Aorta (tissue), 5 donors: ENCODE measurements at regions not wholly inside any gene's neighbourhood (a gene's known extent, or its start where the extent isn't known, plus 50 kb on each side); places are given as distances from the start of the nearest gene placed in this dataset.
A peak's percentile ranks its signal among the peaks of the same experiment; 100 is the strongest.

Source experiments
- ATAC-seq: fragments of 200-7000 bp; cut with Tn5 transposase; one replicate; pipeline ENCODE4 v1.9.1; 2022; ENCODE audit warnings: moderate library complexity; ENCODE audit not compliant: low FRiP score
- DNase-seq, 2 donors: peaks; one replicate each; pipeline ENCODE4 v3.0.0-alpha.2; 2020
- H3K27ac ChIP-seq, 2 donors: one replicate each; pipeline ENCODE4 v1.5.1; 2013; ENCODE audit warnings: low read length in 2 of 2, mild to moderate bottlenecking in 2 of 2, moderate library complexity in 2 of 2, control low read depth in 1 of 2, inconsistent platforms in 1 of 2, low read depth in 1 of 2
- H3K27me3 ChIP-seq, 2 donors: one replicate each; pipeline ENCODE4 v1.6.1; 2013; ENCODE audit warnings: control low read depth in 1 of 2, low read length in 1 of 2, mild to moderate bottlenecking in 1 of 2, moderate library complexity in 1 of 2; ENCODE audit not compliant: insufficient read depth in 2 of 2, control insufficient read depth in 1 of 2
- H3K36me3 ChIP-seq, 2 donors: one replicate each; pipeline ENCODE4 v1.6.1; 2013; ENCODE audit warnings: control low read depth in 1 of 2, low read length in 1 of 2, mild to moderate bottlenecking in 1 of 2; ENCODE audit not compliant: insufficient read depth in 2 of 2, control insufficient read depth in 1 of 2
- H3K4me1 ChIP-seq, 2 donors: one replicate each; pipeline ENCODE4 v1.6.1; 2013; ENCODE audit warnings: low read length in 2 of 2, control low read depth in 1 of 2, mild to moderate bottlenecking in 1 of 2, moderate library complexity in 1 of 2; ENCODE audit not compliant: insufficient read depth in 2 of 2, control insufficient read depth in 1 of 2
- H3K4me3 ChIP-seq, 2 donors: one replicate each; pipeline ENCODE4 v1.5.1; 2013; ENCODE audit warnings: low read length in 2 of 2, control low read depth in 1 of 2, mild to moderate bottlenecking in 1 of 2
- H3K9me3 ChIP-seq: one replicate; pipeline ENCODE4 v1.6.1; 2013; ENCODE audit warnings: mild to moderate bottlenecking, low read length; ENCODE audit not compliant: control insufficient read depth
- WGBS, 2 donors: extraction: QIAGEN DNeasy Blood & Tissue Kit; methylation state at CpG; one replicate each; pipeline ENCODE4 v1.1.7; 2013; 5-methylcytosine and 5-hydroxymethylcytosine counted together
- intact Hi-C, 2 donors: fragments of 100-400 bp; cut with DNase I; formaldehyde crosslinking; loops; one replicate each; pipeline versions ENCODE4 v1.14.2 to v1.15.0; 2022
- donor health status: healthy with polysubstance abuse.
- donor health status: Bipolar disorder and iron deficiency.
- donor health status: DM: no; HTN: no; CAD: no.
- donor health status: DM: no; HTN: no; CAD: no.
- donor health status: DM: yes; HTN: yes; CAD: no.

DNA sequence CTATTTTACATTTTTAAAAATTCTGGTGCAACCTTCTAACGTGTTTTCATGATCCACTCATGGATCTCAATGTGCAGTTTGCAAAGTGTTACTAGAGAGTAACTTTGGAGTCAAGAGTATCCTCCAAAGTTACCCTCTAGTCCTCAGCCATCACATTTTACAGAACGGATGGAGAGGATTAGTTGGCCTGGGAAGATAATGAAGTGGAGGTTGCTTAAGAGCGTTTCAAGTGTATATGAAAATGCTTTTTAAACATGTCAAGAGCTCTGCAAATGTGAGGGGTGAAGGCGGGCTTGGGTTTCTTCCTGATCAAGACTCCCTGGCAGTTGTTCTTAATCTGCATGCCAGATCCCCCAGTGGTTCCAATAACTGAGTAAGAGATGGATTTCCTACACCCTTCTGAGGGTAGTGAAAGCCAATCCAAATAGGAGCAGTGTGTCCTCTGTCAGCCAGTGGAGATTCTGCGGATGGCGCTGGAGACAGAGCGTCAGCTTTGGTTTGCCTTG is 299.4 kb upstream of the NPVF start:
- WGBS, 2 donors, result 80 to 84% methylated on average over 7 of the region's 7 CpGs

DNA sequence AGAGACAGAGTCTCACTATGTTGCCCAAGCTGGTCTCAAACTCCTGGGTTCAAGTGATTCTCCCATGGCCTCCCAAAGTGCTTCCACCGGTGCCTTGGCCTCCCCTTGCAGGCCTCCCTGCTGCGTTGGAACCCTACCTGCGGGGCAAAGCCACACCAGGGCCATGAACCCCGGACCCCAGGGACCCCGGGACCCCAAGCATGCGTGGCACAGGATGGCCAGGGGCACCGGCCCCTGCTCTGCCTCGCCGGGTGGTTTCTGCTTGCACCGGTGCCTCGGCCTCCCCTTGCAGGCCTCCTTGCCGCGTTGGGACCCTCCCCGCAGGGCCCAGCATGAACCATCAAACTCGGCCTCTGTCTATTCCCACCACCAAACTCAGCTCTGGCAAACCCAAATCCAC is 301.0 kb upstream of the NPVF start:
- Histone ChIP-seq H3K27me3 (peaks cover 0 to 1% of the 10 kb centered on the region in 2 donors), H3K36me3 (no peaks in the 10 kb centered on the region), H3K4me1 (no peaks in the 10 kb centered on the region), H3K27ac (no peak overlapping the region), H3K4me3 (no peak overlapping the region), H3K9me3 (no peaks in the 10 kb centered on the region)
- intact Hi-C loops, result no loop called here
- no peak for DNase-seq
- ATAC-seq, result no peak
- WGBS, 2 donors, result 93 to 96% methylated on average over 15 of the region's 15 CpGs

More for the DNA sequence above, 299.4 kb upstream of the NPVF start:
- Histone ChIP-seq H3K27me3 (peaks cover 0 to 1% of the 10 kb centered on the region in 2 donors), H3K27ac (no peak overlapping the region), H3K36me3 (no peaks in the 10 kb centered on the region), H3K4me1 (no peaks in the 10 kb centered on the region), H3K4me3 (no peak overlapping the region), H3K9me3 (no peaks in the 10 kb centered on the region)
- intact Hi-C loops, result no loop called here
- ATAC-seq (no peak), DNase-seq (no peak)

DNA sequence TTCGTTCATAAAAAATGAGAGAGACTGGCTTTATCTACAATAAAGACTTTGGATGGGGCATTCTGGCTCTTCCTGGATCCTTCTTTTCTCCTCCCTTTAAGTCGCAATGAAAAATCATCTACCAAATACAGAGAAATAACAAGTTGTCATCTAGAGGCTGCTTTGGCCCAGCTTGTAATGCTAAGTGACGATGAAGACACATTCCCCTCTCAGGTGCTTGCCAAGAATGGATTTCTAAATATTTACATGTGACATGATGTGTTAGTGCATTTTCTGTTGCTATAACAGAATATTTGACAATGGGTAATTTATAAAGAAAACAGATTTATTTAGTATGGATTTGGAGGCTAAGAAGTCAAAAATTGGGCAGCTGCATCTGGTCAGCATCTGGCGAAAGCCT is 308.6 kb upstream of the NPVF start:
- no peak for ATAC-seq

DNA sequence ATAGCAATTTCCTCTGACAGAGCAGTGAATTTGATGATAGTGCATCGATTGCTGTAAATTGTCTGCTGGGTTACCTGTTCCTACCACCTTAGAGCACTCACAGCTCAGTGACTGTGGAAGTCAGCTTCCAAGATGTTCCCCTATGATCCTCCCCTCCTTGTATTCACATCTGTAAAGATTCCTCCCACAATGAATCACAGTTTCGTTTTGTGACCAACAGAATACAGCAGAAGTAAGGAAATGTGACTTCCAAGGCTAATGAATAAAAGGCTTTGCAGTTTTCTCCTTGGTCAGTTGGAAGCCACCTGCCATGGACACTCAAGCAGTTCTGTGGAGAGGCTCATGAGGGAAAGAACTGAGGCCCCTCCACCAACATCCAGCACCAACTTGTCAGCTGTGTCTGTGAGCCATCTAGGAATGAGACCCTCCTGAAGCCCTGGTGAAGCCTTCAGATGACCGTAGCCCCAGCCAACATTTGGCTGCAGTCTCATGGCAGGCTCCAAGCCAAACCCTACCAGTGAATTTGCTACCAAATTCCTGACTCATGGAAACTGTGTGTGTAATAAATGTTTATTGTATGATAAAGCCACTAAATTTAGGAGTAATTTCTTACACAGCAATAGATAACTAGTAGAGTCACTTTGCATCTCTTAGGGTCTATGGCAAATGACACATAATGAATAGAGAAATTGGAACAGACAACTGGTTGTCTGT is 309.5 kb upstream of the NPVF start:
- intact Hi-C loops, result no loop called here
- Histone ChIP-seq H3K4me1 (peaks cover 0 to 4% of the 10 kb centered on the region in 2 donors), H3K4me3 (no peak overlapping the region), H3K27ac (peak overlapping the region in 1 of 2 donors; percentile 13), H3K9me3 (no peaks in the 10 kb centered on the region), H3K27me3 (no peaks in the 10 kb centered on the region), H3K36me3 (no peaks in the 10 kb centered on the region)
- DNase-seq (peak; percentile 70 to 88), ATAC-seq (peak; percentile 47)
- WGBS, 2 donors, result 32 to 36% methylated on average over 3 of the region's 3 CpGs

More for the DNA sequence above, 308.6 kb upstream of the NPVF start:
- intact Hi-C loops, result no loop called here
- H3K36me3 ChIP-seq, result no peaks in the 10 kb centered on the region
- no peak overlapping the region for H3K27ac ChIP-seq
- peaks cover 0 to 4% of the 10 kb centered on the region in 2 donors for H3K4me1 ChIP-seq
- no peaks in the 10 kb centered on the region for H3K27me3 ChIP-seq
- DNase-seq, result no peak
- H3K4me3 ChIP-seq, result no peak overlapping the region
- 82 to 86% methylated on average over 4 of the region's 4 CpGs for WGBS, 2 donors
- H3K9me3 ChIP-seq, result no peaks in the 10 kb centered on the region

DNA sequence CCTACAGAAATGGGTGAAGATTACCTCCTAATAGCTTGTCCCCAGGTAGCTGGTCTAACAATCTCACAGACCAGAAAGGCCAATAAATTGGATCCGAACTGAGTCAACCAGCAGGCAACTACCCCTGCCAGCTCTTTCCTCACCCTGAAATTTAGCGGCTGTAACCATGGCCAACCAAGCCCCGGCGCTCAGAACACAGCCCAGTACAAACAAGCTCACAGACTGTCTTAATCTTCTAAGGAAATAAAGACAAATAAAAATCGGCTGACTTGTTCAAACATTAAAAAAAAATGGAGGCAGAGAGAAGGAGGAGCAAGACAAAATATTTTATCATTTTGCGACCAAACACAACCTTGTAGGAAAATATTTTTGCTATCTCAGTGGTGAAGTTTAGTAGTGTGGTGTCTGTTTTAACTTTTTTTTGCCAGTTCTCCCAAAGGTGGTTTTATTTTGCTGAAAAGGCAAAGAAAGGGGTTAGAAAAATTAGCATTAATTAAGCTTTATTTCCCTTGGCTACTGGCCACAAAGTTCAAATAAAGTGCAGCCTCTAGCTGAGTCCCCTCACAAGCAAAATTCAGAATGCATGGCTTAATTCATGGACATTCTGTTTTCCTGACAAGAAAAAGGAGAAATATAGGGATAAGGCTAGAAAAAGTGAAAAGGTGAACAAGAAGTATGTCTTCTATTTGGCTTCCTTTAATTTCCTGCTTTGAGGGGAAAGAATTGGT is 313.0 kb upstream of the NPVF start:
- Histone ChIP-seq H3K27me3 (no peaks in the 10 kb centered on the region), H3K4me1 (peaks cover 0 to 4% of the 10 kb centered on the region in 2 donors), H3K27ac (no peak overlapping the region), H3K36me3 (no peaks in the 10 kb centered on the region), H3K4me3 (no peak overlapping the region), H3K9me3 (no peaks in the 10 kb centered on the region)
- no peak for ATAC-seq
- 24 to 33% methylated on average over 6 of the region's 6 CpGs for whole genome bisulfite sequencing, 2 donors
- no peak for DNase-seq
- intact Hi-C loops, result no loop called here

DNA sequence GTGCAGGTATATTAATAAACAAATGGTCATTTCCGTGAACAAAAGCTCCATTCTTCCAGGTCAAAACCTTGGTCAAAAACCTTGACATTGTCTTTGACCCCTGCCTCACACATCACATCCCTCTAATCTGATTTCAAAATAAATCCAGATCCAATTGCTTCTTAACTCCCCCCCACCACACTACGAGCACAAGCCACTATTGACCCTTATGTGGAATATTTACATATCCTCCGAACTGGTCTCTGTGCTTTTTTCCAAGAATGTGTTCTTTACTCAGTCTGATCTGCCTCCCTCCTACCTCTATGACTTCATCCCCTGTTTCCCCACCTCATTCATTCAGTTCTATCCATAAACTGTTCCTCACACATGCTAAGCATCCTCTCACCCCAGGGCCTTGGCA is 313.6 kb upstream of the NPVF start:
- intact Hi-C loops, result no loop called here
- Histone ChIP-seq H3K27ac (no peak overlapping the region), H3K4me3 (no peak overlapping the region), H3K9me3 (no peaks in the 10 kb centered on the region), H3K27me3 (no peaks in the 10 kb centered on the region), H3K4me1 (peaks cover 0 to 4% of the 10 kb centered on the region in 2 donors), H3K36me3 (no peaks in the 10 kb centered on the region)
- WGBS, 2 donors, result 91 to 93% methylated on average over 3 of the region's 3 CpGs
- ATAC-seq (no peak), DNase-seq (no peak)

DNA sequence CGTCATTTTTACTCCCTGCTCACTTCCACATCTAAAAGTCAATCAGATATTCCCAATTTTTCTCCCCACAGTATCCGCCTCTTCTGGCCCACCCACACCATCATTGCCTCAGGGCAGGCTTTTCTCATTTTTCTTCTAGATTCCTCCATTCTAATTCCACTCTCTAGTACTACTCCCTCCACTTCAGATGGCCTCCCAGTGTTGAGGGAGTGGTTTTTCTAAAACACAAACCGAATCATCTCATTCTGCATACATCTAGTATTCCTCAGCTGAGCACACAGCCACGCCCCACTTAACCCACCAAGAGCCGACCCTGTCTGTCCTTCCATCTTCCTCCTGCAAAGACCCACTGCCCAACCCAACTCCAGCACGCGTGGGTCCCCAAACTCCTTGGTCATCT is 314.9 kb upstream of the NPVF start:
- Histone ChIP-seq H3K36me3 (no peaks in the 10 kb centered on the region), H3K27ac (no peak overlapping the region), H3K27me3 (no peaks in the 10 kb centered on the region), H3K9me3 (no peaks in the 10 kb centered on the region), H3K4me1 (peaks cover 0 to 1% of the 10 kb centered on the region in 2 donors), H3K4me3 (no peak overlapping the region)
- WGBS, 2 donors, result 95 to 96% methylated on average over 7 of the region's 7 CpGs
- DNase-seq (no peak), ATAC-seq (no peak)
- intact Hi-C loops, result no loop called here

DNA sequence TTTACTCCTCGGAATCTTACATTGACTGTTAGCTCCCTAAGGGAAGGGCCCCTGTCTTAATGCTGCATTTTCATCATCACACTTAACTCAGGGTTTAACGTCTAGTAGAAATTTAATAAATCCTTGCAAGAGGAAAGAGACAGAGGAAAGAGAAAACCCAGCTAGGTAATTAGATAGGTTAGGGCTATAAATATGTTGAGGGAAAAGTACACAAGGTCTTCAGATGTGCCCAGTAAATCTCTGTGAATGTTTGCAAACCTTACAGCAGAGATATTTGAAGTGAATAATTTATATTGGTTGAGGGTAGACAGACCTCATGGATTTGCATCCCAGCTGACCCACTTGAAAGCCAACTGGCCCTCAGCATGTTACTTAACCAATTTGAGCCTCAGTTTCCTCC is 315.5 kb upstream of the NPVF start:
- Histone ChIP-seq H3K27ac (no peak overlapping the region), H3K27me3 (no peaks in the 10 kb centered on the region), H3K4me1 (peaks cover 0 to under 1% of the 10 kb centered on the region in 2 donors), H3K4me3 (no peak overlapping the region), H3K9me3 (no peaks in the 10 kb centered on the region), H3K36me3 (no peaks in the 10 kb centered on the region)
- intact Hi-C loops, result no loop called here
- DNase-seq (no peak), ATAC-seq (no peak)
- WGBS, 2 donors, result 89 to 91% methylated on average over 2 of the region's 2 CpGs

DNA sequence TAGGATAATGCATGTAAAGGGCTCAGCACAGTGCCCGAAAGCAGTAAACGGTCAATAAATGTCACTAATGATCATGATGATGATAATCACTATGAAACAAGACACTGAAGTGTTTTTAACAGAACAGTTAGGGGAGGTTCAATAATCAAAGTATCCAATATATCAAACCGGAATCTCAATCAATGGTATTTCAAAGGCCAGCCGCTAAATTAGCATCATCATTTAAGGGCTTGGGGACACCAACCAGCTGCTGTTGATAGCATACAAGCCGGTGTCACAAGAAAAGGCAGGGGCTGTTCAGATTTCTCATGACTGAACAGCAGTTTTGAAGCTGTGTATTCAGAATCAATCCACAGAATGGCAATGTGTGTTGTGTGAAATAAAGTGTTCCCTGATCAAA is 316.0 kb upstream of the NPVF start:
- Histone ChIP-seq H3K27ac (no peak overlapping the region), H3K36me3 (no peaks in the 10 kb centered on the region), H3K4me1 (no peaks in the 10 kb centered on the region), H3K9me3 (no peaks in the 10 kb centered on the region), H3K4me3 (no peak overlapping the region), H3K27me3 (no peaks in the 10 kb centered on the region)
- ATAC-seq (no peak), DNase-seq (no peak)
- WGBS, 2 donors, result 96% methylated on average over 5 of the region's 5 CpGs
- intact Hi-C loops, result no loop called here
